Cardiac muscle cell (in vitro differentiated cells and primary cell): ENCODE measurements at regions not wholly inside any gene's neighbourhood (a gene's known extent, or its start where the extent isn't known, plus 50 kb on each side); places are given as distances from the start of the nearest gene placed in this dataset.

Experiments
- DNase-seq, 2 donors: peaks; one replicate each; pipeline versions ENCODE4 v3.0.0 to v3.0.0-alpha.2; 2010 to 2017; ENCODE audit warnings: low read depth in 1 of 2, low spot score in 1 of 2
- H3K27ac ChIP-seq: fragments of 200-600 bp; sonication (generic); 2 replicates; pipeline ENCODE4 v1.5.1; 2016
- H3K27me3 ChIP-seq: fragments of 200-600 bp; sonication (generic); 2 replicates; pipeline ENCODE4 v1.6.0; 2016; ENCODE audit warnings: control low read depth
- H3K36me3 ChIP-seq: fragments of 200-600 bp; sonication (generic); 2 replicates; pipeline ENCODE4 v1.5.1; 2016; ENCODE audit warnings: control low read depth
- H3K4me1 ChIP-seq: fragments of 200-600 bp; sonication (generic); 2 replicates; pipeline ENCODE4 v1.8.1; 2017; ENCODE audit warnings: low read depth, mild to moderate bottlenecking, mixed run types
- H3K4me3 ChIP-seq: fragments of 200-600 bp; sonication (generic); 2 replicates; pipeline ENCODE4 v1.5.1; 2016; ENCODE audit warnings: mild to moderate bottlenecking
- H3K9me3 ChIP-seq: fragments of 200-600 bp; sonication (generic); 2 replicates; pipeline ENCODE4 v1.5.1; 2017; ENCODE audit warnings: low read depth, mild to moderate bottlenecking, control low read depth
- CTCF ChIP-seq: IDR thresholded peaks from 2 replicates; pipeline ENCODE4 v1.5.1; 2012; ENCODE audit warnings: low read depth, mild to moderate bottlenecking, low read length

GRCh38 chr10:44289125-44289524 lies 95.8 kb downstream of the CXCL12 start:
- no peak for DNase-seq
- Histone ChIP-seq H3K27ac (no peak overlapping the region), H3K9me3 (no peaks in the 10 kb centered on the region), H3K36me3 (no peaks in the 10 kb centered on the region), H3K27me3 (peaks cover 16% of the 10 kb centered on the region), H3K4me3 (no peak overlapping the region), H3K4me1 (no peaks in the 10 kb centered on the region)
- no peak for TF ChIP-seq CTCF

GRCh38 chr10:44287408-44287807 lies 97.5 kb downstream of the CXCL12 start:
- H3K36me3 ChIP-seq, result no peaks in the 10 kb centered on the region
- no peak overlapping the region for H3K27ac ChIP-seq
- no peak for DNase-seq
- no peaks in the 10 kb centered on the region for H3K9me3 ChIP-seq
- peaks cover 1% of the 10 kb centered on the region for H3K27me3 ChIP-seq
- no peak overlapping the region for H3K4me3 ChIP-seq
- TF ChIP-seq CTCF, result no peak
- no peaks in the 10 kb centered on the region for H3K4me1 ChIP-seq

GRCh38 chr10:44284198-44285084 lies 100.5 kb downstream of the CXCL12 start:
- no peak for TF ChIP-seq CTCF
- Histone ChIP-seq H3K4me1 (no peaks in the 10 kb centered on the region), H3K36me3 (no peaks in the 10 kb centered on the region), H3K27ac (no peak overlapping the region), H3K9me3 (no peaks in the 10 kb centered on the region), H3K27me3 (no peaks in the 10 kb centered on the region), H3K4me3 (no peak overlapping the region)
- DNase-seq, result no peak

- Histone ChIP-seq H3K4me1 (no peaks in the 10 kb centered on the region), H3K9me3 (no peaks in the 10 kb centered on the region), H3K4me3 (no peak overlapping the region), H3K27ac (no peak overlapping the region), H3K36me3 (no peaks in the 10 kb centered on the region), H3K27me3 (no peaks in the 10 kb centered on the region)
- TF ChIP-seq CTCF, result no peak
- DNase-seq, result no peak
Measured at GRCh38 chr10:44282626-44283300, 102.1 kb downstream of the CXCL12 start.

GRCh38 chr10:44281662-44282061 lies 103.2 kb downstream of the CXCL12 start:
- no peak for DNase-seq
- no peaks in the 10 kb centered on the region for H3K27me3 ChIP-seq
- TF ChIP-seq CTCF, result no peak
- H3K4me3 ChIP-seq, result no peak overlapping the region
- no peaks in the 10 kb centered on the region for H3K36me3 ChIP-seq
- no peaks in the 10 kb centered on the region for H3K4me1 ChIP-seq
- no peak overlapping the region for H3K27ac ChIP-seq
- no peaks in the 10 kb centered on the region for H3K9me3 ChIP-seq
